GM13977 (cell line): ENCODE measurements at regions not wholly inside any gene's neighbourhood (a gene's known extent, or its start where the extent isn't known, plus 50 kb on each side); places are given as distances from the start of the nearest gene placed in this dataset.

Source experiments
- DNase-seq: peaks from one replicate; pipeline ENCODE4 v3.0.0; 2012; ENCODE audit warnings: low spot score
- CTCF ChIP-seq: IDR thresholded peaks from 2 replicates; pipeline ENCODE4 v1.5.1; 2012; ENCODE audit warnings: mild to moderate bottlenecking, control low read depth; ENCODE audit not compliant: insufficient read depth; ENCODE audit errors: extremely low read depth, missing control alignments
- in situ Hi-C: fragments of 300-500 bp; cut with MboI; formaldehyde crosslinking; loops from one replicate; pipeline ENCODE4 v1.12.0; 2022; ENCODE audit warnings: low sequenced_read_pairs, low pct_unique_long_range_greater_than_20kb, mixed read lengths, inconsistent platforms; ENCODE audit not compliant: unreplicated experiment

- in situ Hi-C loops = no loop called here
- TF ChIP-seq CTCF = no peak
- no peak for DNase-seq
These were observed 292.6 kb upstream of the NT5E start for GRCh38 chr6:85157311-85157710.

- TF ChIP-seq CTCF = no peak
- in situ Hi-C loops = no loop called here
- no peak for DNase-seq
These were observed 306.2 kb upstream of the NT5E start for GRCh38 chr6:85143676-85144075.

GRCh38 chr6:85137865-85138264 is 312.0 kb upstream of the NT5E start:
- DNase-seq = no peak
- TF ChIP-seq CTCF = no peak
- in situ Hi-C loops = no loop called here

- no peak for DNase-seq
- in situ Hi-C loops = no loop called here
- no peak for TF ChIP-seq CTCF
These were observed 313.6 kb upstream of the NT5E start for GRCh38 chr6:85136310-85136709.

- no peak for DNase-seq
- TF ChIP-seq CTCF = no peak
- in situ Hi-C loops = no loop called here
These were observed 314.3 kb upstream of the NT5E start for GRCh38 chr6:85135376-85136094.

GRCh38 chr6:85134172-85134571 is 315.7 kb upstream of the NT5E start:
- in situ Hi-C loops = no loop called here
- DNase-seq = no peak
- TF ChIP-seq CTCF = no peak
